ENCODE measurements at regions not wholly inside any gene's neighbourhood (a gene's known extent, or its start where the extent isn't known, plus 50 kb on each side); places are given as distances from the start of the nearest gene placed in this dataset.

DNA sequence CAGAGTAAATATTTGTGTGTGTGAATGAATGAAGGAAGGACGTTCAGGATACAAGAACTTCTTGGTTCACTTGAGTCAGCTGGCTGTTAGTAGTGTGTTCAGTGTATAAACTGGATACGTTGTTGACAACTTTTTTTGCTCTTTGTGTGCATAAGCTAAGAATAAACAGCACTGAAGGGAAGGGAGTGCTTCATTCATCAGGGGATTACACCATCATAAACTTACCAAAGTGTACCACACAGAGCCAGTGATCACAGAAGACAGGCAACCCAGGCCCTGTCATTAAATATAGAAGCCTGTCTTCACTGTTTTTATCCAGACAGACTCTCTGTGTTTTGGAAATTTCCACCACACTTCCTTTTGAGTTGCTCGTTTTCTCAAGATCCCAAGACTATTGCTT is 55.5 kb upstream of the MEF2C start:
- TF ChIP-seq EZH2 (IDR thresholded peaks at IDR 0.05; ENCODE audit: insufficient read depth, low read length): no peak
- TF ChIP-seq, protein P1, sequence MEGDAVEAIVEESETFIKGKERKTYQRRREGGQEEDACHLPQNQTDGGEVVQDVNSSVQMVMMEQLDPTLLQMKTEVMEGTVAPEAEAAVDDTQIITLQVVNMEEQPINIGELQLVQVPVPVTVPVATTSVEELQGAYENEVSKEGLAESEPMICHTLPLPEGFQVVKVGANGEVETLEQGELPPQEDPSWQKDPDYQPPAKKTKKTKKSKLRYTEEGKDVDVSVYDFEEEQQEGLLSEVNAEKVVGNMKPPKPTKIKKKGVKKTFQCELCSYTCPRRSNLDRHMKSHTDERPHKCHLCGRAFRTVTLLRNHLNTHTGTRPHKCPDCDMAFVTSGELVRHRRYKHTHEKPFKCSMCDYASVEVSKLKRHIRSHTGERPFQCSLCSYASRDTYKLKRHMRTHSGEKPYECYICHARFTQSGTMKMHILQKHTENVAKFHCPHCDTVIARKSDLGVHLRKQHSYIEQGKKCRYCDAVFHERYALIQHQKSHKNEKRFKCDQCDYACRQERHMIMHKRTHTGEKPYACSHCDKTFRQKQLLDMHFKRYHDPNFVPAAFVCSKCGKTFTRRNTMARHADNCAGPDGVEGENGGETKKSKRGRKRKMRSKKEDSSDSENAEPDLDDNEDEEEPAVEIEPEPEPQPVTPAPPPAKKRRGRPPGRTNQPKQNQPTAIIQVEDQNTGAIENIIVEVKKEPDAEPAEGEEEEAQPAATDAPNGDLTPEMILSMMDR (IDR thresholded peaks at IDR 0.05; ENCODE audit: insufficient read depth, low read depth, low read length): no peak
